ENCODE measurements at regions not wholly inside any gene's neighbourhood (a gene's known extent, or its start where the extent isn't known, plus 50 kb on each side); places are given as distances from the start of the nearest gene placed in this dataset.

DNA sequence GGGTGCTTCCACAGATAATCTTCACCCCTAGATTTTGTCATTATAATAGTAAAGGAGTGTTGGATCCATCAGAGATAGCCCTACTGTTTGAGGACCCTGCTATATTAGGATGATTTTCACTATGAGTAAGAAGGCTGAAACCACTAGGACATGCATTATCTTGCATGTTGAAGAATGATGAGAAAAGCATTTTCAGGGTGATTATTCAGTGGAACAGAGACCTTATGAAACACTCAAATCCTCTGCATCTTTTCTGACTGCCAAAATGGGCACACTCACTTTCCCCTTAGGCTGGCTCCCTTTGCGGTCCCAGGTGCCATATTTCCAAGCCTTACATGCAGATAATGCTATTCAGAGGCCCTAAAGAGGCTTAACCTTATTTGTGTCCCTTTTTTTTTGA lies 296.9 kb downstream of the RND3 start:
- TF ChIP-seq, protein P1, sequence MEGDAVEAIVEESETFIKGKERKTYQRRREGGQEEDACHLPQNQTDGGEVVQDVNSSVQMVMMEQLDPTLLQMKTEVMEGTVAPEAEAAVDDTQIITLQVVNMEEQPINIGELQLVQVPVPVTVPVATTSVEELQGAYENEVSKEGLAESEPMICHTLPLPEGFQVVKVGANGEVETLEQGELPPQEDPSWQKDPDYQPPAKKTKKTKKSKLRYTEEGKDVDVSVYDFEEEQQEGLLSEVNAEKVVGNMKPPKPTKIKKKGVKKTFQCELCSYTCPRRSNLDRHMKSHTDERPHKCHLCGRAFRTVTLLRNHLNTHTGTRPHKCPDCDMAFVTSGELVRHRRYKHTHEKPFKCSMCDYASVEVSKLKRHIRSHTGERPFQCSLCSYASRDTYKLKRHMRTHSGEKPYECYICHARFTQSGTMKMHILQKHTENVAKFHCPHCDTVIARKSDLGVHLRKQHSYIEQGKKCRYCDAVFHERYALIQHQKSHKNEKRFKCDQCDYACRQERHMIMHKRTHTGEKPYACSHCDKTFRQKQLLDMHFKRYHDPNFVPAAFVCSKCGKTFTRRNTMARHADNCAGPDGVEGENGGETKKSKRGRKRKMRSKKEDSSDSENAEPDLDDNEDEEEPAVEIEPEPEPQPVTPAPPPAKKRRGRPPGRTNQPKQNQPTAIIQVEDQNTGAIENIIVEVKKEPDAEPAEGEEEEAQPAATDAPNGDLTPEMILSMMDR (conservative IDR thresholded peaks at IDR 0.05; ENCODE audit: low read depth, low read length) = no peak
- no peak overlapping the region for H3K4me3 ChIP-seq (ENCODE audit: low read depth, low read length)
- no peak for DNase-seq (ENCODE audit: low read depth)

DNA sequence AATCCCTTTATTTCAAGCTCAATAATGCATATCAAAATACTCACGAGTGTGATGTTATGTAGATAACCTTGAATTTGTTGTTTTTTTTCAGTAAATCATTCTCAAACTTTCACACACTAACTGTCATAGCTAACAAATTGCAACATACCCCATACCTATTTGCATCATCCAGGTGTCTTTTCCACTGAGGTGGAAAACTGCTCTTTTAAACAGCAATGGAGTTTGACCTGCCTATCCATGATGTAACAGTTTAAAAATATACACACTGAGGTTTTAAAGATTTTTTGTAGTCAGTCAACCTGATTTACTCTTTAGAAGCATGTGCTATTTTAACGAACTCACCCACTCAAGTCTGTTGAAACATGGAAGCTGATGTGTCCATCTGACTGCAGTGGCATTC lies 298.7 kb downstream of the RND3 start:
- TF ChIP-seq, protein P1 (conservative IDR thresholded peaks at IDR 0.05; ENCODE audit: low read depth, low read length) = no peak
- DNase-seq (ENCODE audit: low read depth) = no peak

DNA sequence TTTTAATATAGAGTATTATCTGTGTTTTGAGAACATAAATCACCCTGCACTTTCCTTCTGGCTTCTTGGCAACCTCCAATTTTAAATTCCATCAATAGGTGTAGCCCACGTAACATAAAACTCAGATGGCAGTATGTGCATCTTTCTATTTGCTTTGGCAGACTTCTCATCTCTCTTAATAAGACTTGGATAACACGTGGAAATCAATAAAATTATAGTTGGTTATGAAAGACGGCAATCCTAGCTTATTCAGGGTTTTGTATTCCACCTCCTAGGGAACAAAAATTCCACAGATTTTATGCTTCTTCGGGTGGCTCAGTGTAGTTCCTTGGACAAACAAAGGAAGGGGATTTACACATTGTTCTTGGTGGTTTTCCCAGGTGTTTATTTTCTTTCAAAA lies 299.3 kb downstream of the RND3 start:
- TF ChIP-seq, protein P1 (conservative IDR thresholded peaks at IDR 0.05; ENCODE audit: low read depth, low read length) = no peak
- no peak overlapping the region for H3K4me3 ChIP-seq (ENCODE audit: low read depth, low read length)
- peak; percentile 41 for DNase-seq (ENCODE audit: low read depth)

More for the DNA sequence above, 298.7 kb downstream of the RND3 start:
- H3K4me3 ChIP-seq (ENCODE audit: low read depth, low read length) = no peak overlapping the region

DNA sequence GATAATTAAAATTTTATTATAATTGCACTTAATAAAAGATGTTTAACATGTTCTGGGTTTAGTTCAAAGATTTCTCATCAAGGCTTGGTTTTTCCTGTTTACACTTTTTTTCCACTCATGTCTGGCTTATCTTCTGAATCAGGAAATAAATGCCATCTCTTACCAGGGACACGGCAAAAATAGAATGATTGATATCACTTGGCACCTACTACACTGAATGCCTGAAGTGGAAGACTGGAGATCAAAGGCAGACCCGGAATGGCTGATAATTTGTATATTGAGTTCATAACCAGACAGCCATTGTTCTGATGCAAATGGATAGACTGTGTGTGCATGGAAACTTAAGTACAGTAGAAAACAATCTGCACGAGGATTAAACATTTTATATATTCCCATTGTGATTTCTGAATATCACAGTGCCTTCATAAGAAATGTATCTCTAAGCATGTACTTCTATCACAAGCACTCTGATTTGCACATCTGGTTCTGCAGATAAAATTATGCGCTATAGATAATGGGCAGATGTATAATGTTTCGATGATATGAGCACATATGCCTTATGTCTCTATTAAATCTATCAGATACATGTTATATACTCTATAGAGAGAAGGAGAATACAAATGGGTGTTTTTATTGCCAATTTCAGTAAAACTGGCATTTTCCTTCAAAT lies 304.8 kb downstream of the RND3 start:
- TF ChIP-seq, protein P1 (conservative IDR thresholded peaks at IDR 0.05; ENCODE audit: low read depth, low read length) = no peak

DNA sequence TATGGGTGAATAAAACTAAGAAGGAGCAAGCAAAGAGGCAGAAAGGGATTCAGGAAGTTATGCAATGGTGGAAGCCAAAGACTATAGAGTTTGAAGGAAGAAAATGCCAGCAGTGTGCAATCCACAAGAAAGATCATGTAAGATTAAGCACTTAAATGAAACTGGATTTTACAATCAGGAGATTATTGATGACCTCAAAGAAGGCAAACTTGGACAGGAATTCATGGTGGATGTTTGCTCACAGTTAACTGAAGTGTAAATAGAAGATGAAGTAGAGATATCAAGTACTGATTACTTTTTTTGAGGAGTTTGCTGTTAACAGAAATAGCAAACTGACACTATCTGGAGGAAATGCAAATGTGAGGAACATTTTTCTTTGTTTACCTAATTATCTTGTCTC lies 308.9 kb downstream of the RND3 start:
- H3K4me3 ChIP-seq (ENCODE audit: low read depth, low read length) = no peak overlapping the region
- peak; percentile 33 for DNase-seq (ENCODE audit: low read depth)
- TF ChIP-seq, protein P1 (conservative IDR thresholded peaks at IDR 0.05; ENCODE audit: low read depth, low read length) = no peak

More for the DNA sequence above, 304.8 kb downstream of the RND3 start:
- H3K4me3 ChIP-seq (ENCODE audit: low read depth, low read length) = no peak overlapping the region
- DNase-seq (ENCODE audit: low read depth) = no peak

DNA sequence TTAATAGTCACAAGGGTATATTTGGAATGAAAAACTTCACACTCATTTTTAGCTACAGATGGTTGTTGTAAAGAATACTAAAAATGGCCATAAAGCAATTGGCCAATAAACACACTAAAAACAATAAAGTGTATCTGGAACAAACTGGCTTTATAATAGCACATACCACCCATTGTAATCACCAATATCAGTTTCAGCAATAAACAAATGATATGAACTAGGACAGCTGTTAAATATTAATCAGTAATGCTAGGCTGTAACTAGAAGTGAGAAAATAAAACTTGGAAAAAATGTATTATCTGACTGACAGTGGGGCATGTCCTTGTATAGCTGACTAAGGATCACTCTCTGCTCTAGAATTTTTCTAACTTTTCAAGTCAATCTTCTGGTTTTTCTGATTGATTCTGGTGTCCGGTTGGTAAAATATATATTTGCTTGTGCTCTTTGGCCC lies 312.5 kb downstream of the RND3 start:
- no peak for DNase-seq (ENCODE audit: low read depth)
- no peak overlapping the region for H3K4me3 ChIP-seq (ENCODE audit: low read depth, low read length)
- TF ChIP-seq, protein P1 (conservative IDR thresholded peaks at IDR 0.05; ENCODE audit: low read depth, low read length) = no peak
